Sigmoid colon (tissue), 6 donors: ENCODE measurements at regions not wholly inside any gene's neighbourhood (a gene's known extent, or its start where the extent isn't known, plus 50 kb on each side); places are given as distances from the start of the nearest gene placed in this dataset.

Source experiments
- DNase-seq: peaks from one replicate; pipeline ENCODE4 v3.0.0-alpha.2; 2019
- H3K27ac ChIP-seq, 4 donors: fragments of 200-600 bp; sonication (generic); one replicate each; pipeline ENCODE4 v1.5.1; 2016 to 2019; ENCODE audit warnings: mild to moderate bottlenecking in 1 of 4
- H3K27me3 ChIP-seq, 3 donors: fragments of 200-600 bp; sonication (generic); one replicate each; pipeline ENCODE4 v1.5.1; 2019; ENCODE audit warnings: mild to moderate bottlenecking in 1 of 3
- H3K36me3 ChIP-seq, 4 donors: fragments of 200-600 bp; sonication (generic); one replicate each; pipeline ENCODE4 v1.5.1; 2016 to 2019
- H3K4me1 ChIP-seq, 4 donors: fragments of 200-600 bp; sonication (generic); one replicate each; pipeline ENCODE4 v1.5.1; 2017 to 2019
- H3K4me3 ChIP-seq, 4 donors: fragments of 200-600 bp; sonication (generic); one replicate each; pipeline ENCODE4 v1.5.1; 2017 to 2019; ENCODE audit warnings: mild to moderate bottlenecking in 2 of 4, moderate library complexity in 1 of 4
- H3K9me3 ChIP-seq, 4 donors: fragments of 200-600 bp in 3 of 4; sonication (generic) in 3 of 4; one replicate each; pipeline versions ENCODE4 v1.5.1 to v1.6.1; 2013 to 2019
- CTCF ChIP-seq, 4 experiments: fragments of 450-650 bp in 3 of 4; fragments of 200-600 bp in 1 of 4; IDR thresholded peaks; one replicate each; pipeline ENCODE4 v1.5.1; 2016 to 2019; ENCODE audit warnings: antibody characterized with exemption in 4 of 4, mild to moderate bottlenecking in 3 of 4, moderate library complexity in 2 of 4
- EP300 ChIP-seq, 4 donors: sonication (generic); formaldehyde crosslinking; IDR thresholded peaks; one replicate each; pipeline ENCODE4 v1.6.1; 2017; ENCODE audit warnings: antibody characterized with exemption in 4 of 4
- POLR2A ChIP-seq, 2 donors: fragments of 450-650 bp; IDR thresholded peaks; one replicate each; pipeline ENCODE4 v1.6.1; 2016; ENCODE audit warnings: antibody characterized with exemption in 2 of 2, mild to moderate bottlenecking in 2 of 2, moderate library complexity in 2 of 2
- POLR2AphosphoS5 ChIP-seq, 4 donors: sonication (generic); formaldehyde crosslinking; IDR thresholded peaks; one replicate each; pipeline ENCODE4 v1.6.1; 2017; ENCODE audit warnings: antibody characterized with exemption in 4 of 4
- WGBS, 2 donors: extraction: QIAGEN DNeasy Blood & Tissue Kit; methylation state at CpG; one replicate each; pipeline ENCODE4 v1.1.7; 2013; 5-methylcytosine and 5-hydroxymethylcytosine counted together
- intact Hi-C: fragments of 100-400 bp; cut with DNase I; formaldehyde crosslinking; loops from one replicate; pipeline ENCODE4 v1.15.1; 2023
- donor health status: healthy with polysubstance abuse.
- donor health status: healthy.

- Histone ChIP-seq H3K9me3 (peaks cover 0 to 4% (median 0%) of the 10 kb centered on the region in 4 donors), H3K4me3 (no peak overlapping the region), H3K36me3 (no peaks in the 10 kb centered on the region), H3K27me3 (no peaks in the 10 kb centered on the region), H3K27ac (no peak overlapping the region), H3K4me1 (peaks cover 0 to 14% (median 7%) of the 10 kb centered on the region in 4 donors)
- intact Hi-C loops, result no loop called here
- no peak for DNase-seq
- 93 to 94% methylated on average over 2 of the region's 2 CpGs for WGBS, 2 donors
- TF ChIP-seq CTCF (IDR thresholded peaks at IDR 0.05), result no peak
- no peak for TF ChIP-seq POLR2A (IDR thresholded peaks at IDR 0.05)
- no peak for TF ChIP-seq EP300 (IDR thresholded peaks at IDR 0.05)
- no peak for TF ChIP-seq POLR2AphosphoS5 (IDR thresholded peaks at IDR 0.05)
These were observed 193.9 kb downstream of the SYK start for GRCh38 chr9:90995516-90995915.

GRCh38 chr9:90996154-90997065 lies 194.8 kb downstream of the SYK start:
- Histone ChIP-seq H3K27ac (no peak overlapping the region), H3K4me3 (no peak overlapping the region), H3K4me1 (peaks cover 0 to 13% (median 7%) of the 10 kb centered on the region in 4 donors), H3K9me3 (no peaks in the 10 kb centered on the region), H3K36me3 (no peaks in the 10 kb centered on the region), H3K27me3 (no peaks in the 10 kb centered on the region)
- DNase-seq, result no peak
- TF ChIP-seq POLR2A (IDR thresholded peaks at IDR 0.05) (no peak), POLR2AphosphoS5 (IDR thresholded peaks at IDR 0.05) (no peak), CTCF (IDR thresholded peaks at IDR 0.05) (no peak), EP300 (IDR thresholded peaks at IDR 0.05) (no peak)
- WGBS, 2 donors, result 78 to 91% methylated on average over 6 of the region's 6 CpGs
- intact Hi-C loops, result no loop called here

GRCh38 chr9:90998573-90998972 lies 197.0 kb downstream of the SYK start:
- no peak for DNase-seq
- TF ChIP-seq CTCF (IDR thresholded peaks at IDR 0.05) (no peak), POLR2A (IDR thresholded peaks at IDR 0.05) (no peak), EP300 (IDR thresholded peaks at IDR 0.05) (no peak), POLR2AphosphoS5 (IDR thresholded peaks at IDR 0.05) (no peak)
- no peaks in the 10 kb centered on the region for H3K4me1 ChIP-seq
- H3K36me3 ChIP-seq, result no peaks in the 10 kb centered on the region
- intact Hi-C loops, result no loop called here
- no peak overlapping the region for H3K4me3 ChIP-seq
- no peaks in the 10 kb centered on the region for H3K9me3 ChIP-seq
- WGBS, 2 donors, result 32 to 71% methylated on average over 7 of the region's 7 CpGs
- H3K27me3 ChIP-seq, result no peaks in the 10 kb centered on the region
- H3K27ac ChIP-seq, result no peak overlapping the region

GRCh38 chr9:90999425-91000397 lies 198.1 kb downstream of the SYK start:
- intact Hi-C loops, result no loop called here
- H3K36me3 ChIP-seq, result no peaks in the 10 kb centered on the region
- DNase-seq, result no peak
- no peaks in the 10 kb centered on the region for H3K27me3 ChIP-seq
- 85 to 86% methylated on average over 16 of the region's 16 CpGs for WGBS, 2 donors
- H3K4me3 ChIP-seq, result no peak overlapping the region
- no peaks in the 10 kb centered on the region for H3K4me1 ChIP-seq
- H3K27ac ChIP-seq, result peak overlapping the region in 1 of 4 donors; percentile 3
- TF ChIP-seq POLR2AphosphoS5 (IDR thresholded peaks at IDR 0.05), result no peak
- no peak for TF ChIP-seq CTCF (IDR thresholded peaks at IDR 0.05)
- TF ChIP-seq EP300 (IDR thresholded peaks at IDR 0.05), result no peak
- no peak for TF ChIP-seq POLR2A (IDR thresholded peaks at IDR 0.05)
- H3K9me3 ChIP-seq, result no peaks in the 10 kb centered on the region
